NCI-H748 treated with DMSO at 0.1 percent for 48 hours (cell line): ENCODE measurements at regions not wholly inside any gene's neighbourhood (a gene's known extent, or its start where the extent isn't known, plus 50 kb on each side); places are given as distances from the start of the nearest gene placed in this dataset.

Experiments used
- DNase-seq: peaks from one replicate; lab custom pipeline; 2025; lab: John Stamatoyannopoulos, UW

GRCh38 chr1:34610063-34610462, 144.8 kb upstream of the GJB5 start:
- no peak for DNase-seq

- no peak for DNase-seq
Measured at GRCh38 chr1:34611571-34611970, 143.3 kb upstream of the GJB5 start.

- DNase-seq: no peak
Measured at GRCh38 chr1:34612091-34612827, 142.6 kb upstream of the GJB5 start.

GRCh38 chr1:34617321-34618118, 137.3 kb upstream of the GJB5 start:
- no peak for DNase-seq

- no peak for DNase-seq
Measured at GRCh38 chr1:34618381-34618780, 136.5 kb upstream of the GJB5 start.

GRCh38 chr1:34619256-34619655, 135.6 kb upstream of the GJB5 start:
- no peak for DNase-seq

- no peak for DNase-seq
Measured at GRCh38 chr1:34621916-34622315, 132.9 kb upstream of the GJB5 start.

- no peak for DNase-seq
Measured at GRCh38 chr1:34625521-34626015, 129.3 kb upstream of the GJB5 start.

- DNase-seq: no peak
Measured at GRCh38 chr1:34627465-34628240, 127.2 kb upstream of the GJB5 start.

GRCh38 chr1:34631126-34631525, 123.7 kb upstream of the GJB5 start:
- DNase-seq: no peak

- no peak for DNase-seq
Measured at GRCh38 chr1:34639701-34640100, 115.1 kb upstream of the GJB5 start.

- DNase-seq: no peak
Measured at GRCh38 chr1:34640654-34641401, 114.0 kb upstream of the GJB5 start.

GRCh38 chr1:34642679-34643078, 112.2 kb upstream of the GJB5 start:
- DNase-seq: no peak

GRCh38 chr1:34645109-34645688, 109.6 kb upstream of the GJB5 start:
- DNase-seq: no peak

GRCh38 chr1:34645919-34646318, 108.9 kb upstream of the GJB5 start:
- no peak for DNase-seq

- no peak for DNase-seq
Measured at GRCh38 chr1:34648501-34648900, 106.3 kb upstream of the GJB5 start.

- DNase-seq: no peak
Measured at GRCh38 chr1:34650090-34650489, 104.8 kb upstream of the GJB5 start.

GRCh38 chr1:34650800-34651199, 104.0 kb upstream of the GJB5 start:
- DNase-seq: no peak

GRCh38 chr1:34653110-34653509, 101.7 kb upstream of the GJB5 start:
- DNase-seq: no peak

- no peak for DNase-seq
Measured at GRCh38 chr1:34655206-34655874, 99.5 kb upstream of the GJB5 start.

- no peak for DNase-seq
Measured at GRCh38 chr1:34655875-34656240, 99.0 kb upstream of the GJB5 start.
